IMR-90 (cell line): ENCODE measurements at regions not wholly inside any gene's neighbourhood (a gene's known extent, or its start where the extent isn't known, plus 50 kb on each side); places are given as distances from the start of the nearest gene placed in this dataset.

Source experiments
- ATAC-seq: fragments of 200-7000 bp; cut with Tn5 transposase; 2 replicates; pipeline ENCODE4 v1.9.1; 2020; ENCODE audit warnings: low read depth, mild to moderate bottlenecking, moderate library complexity
- BruUV-seq: library from RNA; stranded (reverse); fragments of 400-500 nt; replicated peaks from 2 replicates; lab custom pipeline; 2021; lab: Mats Ljungman, UMichigan
- CTCF ChIA-PET: fragments of 300-600 bp; formaldehyde crosslinking; extraction: SDS; loops from one replicate; lab custom pipeline; 2021; ENCODE audit warnings: antibody characterized with exemption; lab: Yijun Ruan, JAX
- POLR2A ChIA-PET: fragments of 300-600 bp; sonication (Branson Sonifier 250); formaldehyde crosslinking; loops from one replicate; lab custom pipeline; 2022; ENCODE audit warnings: antibody characterized with exemption; ENCODE audit not compliant: unreplicated experiment; lab: Charles Lee
- DNase-seq: peaks from one replicate; pipeline ENCODE4 v3.0.0; 2013
- H2AFZ ChIP-seq: replicated peaks from 2 replicates; pipeline ENCODE3; 2013; ENCODE audit warnings: low read length, mild to moderate bottlenecking; ENCODE audit not compliant: poor library complexity
- H2AK5ac ChIP-seq: 2 replicates; pipeline ENCODE4 v1.6.1; 2013; ENCODE audit warnings: low read depth, low read length, inconsistent platforms
- H2AK9ac ChIP-seq: replicated peaks from 2 replicates; pipeline ENCODE3; 2013; ENCODE audit warnings: mild to moderate bottlenecking, low read depth, low read length, moderate library complexity; ENCODE audit not compliant: poor library complexity
- H2BK120ac ChIP-seq: 2 replicates; pipeline ENCODE4 v1.6.1; 2013; ENCODE audit warnings: low read depth, low read length, inconsistent platforms
- H2BK15ac ChIP-seq: 3 replicates; pipeline ENCODE4 v1.6.1; 2013; ENCODE audit warnings: low read depth, low read length, inconsistent platforms
- H2BK20ac ChIP-seq: 2 replicates; pipeline ENCODE4 v1.6.1; 2013; ENCODE audit warnings: low read depth, mild to moderate bottlenecking, inconsistent platforms, low read length, moderate library complexity
- H2BK5ac ChIP-seq: 2 replicates; pipeline ENCODE4 v1.6.1; 2013; ENCODE audit warnings: mild to moderate bottlenecking, low read depth, low read length, inconsistent platforms; ENCODE audit not compliant: poor library complexity, severe bottlenecking
- H3K14ac ChIP-seq: replicated peaks from 2 replicates; pipeline ENCODE4 v1.6.1; 2013; ENCODE audit warnings: low read depth, low read length, inconsistent platforms
- H3K18ac ChIP-seq: 2 replicates; pipeline ENCODE4 v1.6.1; 2013; ENCODE audit warnings: low read depth, low read length, control low read depth
- H3K23ac ChIP-seq: 2 replicates; pipeline ENCODE4 v1.6.1; 2013; ENCODE audit warnings: low read depth, low read length, inconsistent platforms
- H3K27ac ChIP-seq: 2 replicates; pipeline ENCODE4 v1.5.1; 2013; ENCODE audit warnings: mild to moderate bottlenecking, control low read depth, low read length; ENCODE audit not compliant: insufficient read depth
- H3K27me3 ChIP-seq: 2 replicates; pipeline ENCODE4 v1.6.1; 2013; ENCODE audit warnings: low read length; ENCODE audit not compliant: control insufficient read depth, insufficient read depth
- H3K36me3 ChIP-seq: 2 replicates; pipeline ENCODE4 v1.6.1; 2013; ENCODE audit warnings: low read length, mixed read lengths; ENCODE audit not compliant: control insufficient read depth, insufficient read depth
- H3K4ac ChIP-seq: 2 replicates; pipeline ENCODE4 v1.6.1; 2013; ENCODE audit warnings: low read depth, low read length, inconsistent platforms
- H3K4me1 ChIP-seq: 2 replicates; pipeline ENCODE4 v1.6.1; 2013; ENCODE audit warnings: low read length, mixed read lengths; ENCODE audit not compliant: control insufficient read depth, insufficient read depth
- H3K4me2 ChIP-seq: 2 replicates; pipeline ENCODE4 v1.6.1; 2013; ENCODE audit warnings: low read depth, mild to moderate bottlenecking, control low read depth, low read length, moderate library complexity
- H3K4me3 ChIP-seq: 2 replicates; pipeline ENCODE4 v1.5.1; 2013; ENCODE audit warnings: low read depth, mild to moderate bottlenecking, control low read depth, low read length, moderate library complexity; ENCODE audit not compliant: insufficient read depth
- H3K56ac ChIP-seq: 2 replicates; pipeline ENCODE4 v1.6.1; 2013; ENCODE audit warnings: low read length, inconsistent platforms; ENCODE audit not compliant: insufficient read depth; ENCODE audit errors: extremely low read depth
- H3K79me1 ChIP-seq, 2 experiments: 2 replicates each; pipeline ENCODE4 v1.6.1; 2013; ENCODE audit warnings: low read length in 2 of 2, inconsistent platforms in 1 of 2, low read depth in 1 of 2
- H3K9ac ChIP-seq: 2 replicates; pipeline ENCODE4 v1.6.1; 2013; ENCODE audit warnings: low read depth, low read length, control low read depth
- H3K9me1 ChIP-seq: 2 replicates; pipeline ENCODE4 v1.6.1; 2013; ENCODE audit warnings: low read length, inconsistent platforms; ENCODE audit not compliant: insufficient read depth
- H3K9me3 ChIP-seq: 2 replicates; pipeline ENCODE4 v1.6.1; 2013; ENCODE audit warnings: low read length; ENCODE audit not compliant: control insufficient read depth, insufficient read depth
- H4K20me1 ChIP-seq: 2 replicates; pipeline ENCODE4 v1.6.1; 2013; ENCODE audit warnings: low read length, inconsistent platforms; ENCODE audit not compliant: insufficient read depth
- H4K5ac ChIP-seq: 2 replicates; pipeline ENCODE4 v1.6.1; 2013; ENCODE audit warnings: mild to moderate bottlenecking, low read depth, low read length, control low read depth
- H4K8ac ChIP-seq, 2 experiments: 2 replicates each; pipeline ENCODE4 v1.6.1; 2013; ENCODE audit warnings: low read depth in 2 of 2, low read length in 2 of 2, control low read depth in 1 of 2, inconsistent platforms in 1 of 2
- H4K91ac ChIP-seq: 2 replicates; pipeline ENCODE4 v1.6.1; 2013; ENCODE audit warnings: low read depth, low read length, inconsistent platforms; ENCODE audit not compliant: insufficient read depth
- BHLHE40 ChIP-seq: fragments of 150-350 bp; IDR thresholded peaks from 2 replicates; pipeline ENCODE4 v1.6.1; 2016; ENCODE audit warnings: mild to moderate bottlenecking, low read depth, low read length
- CEBPB ChIP-seq: IDR thresholded peaks from 2 replicates; pipeline ENCODE4 v1.6.1; 2012; ENCODE audit warnings: low read depth, low read length, improper control_type of control experiment
- CHD1 ChIP-seq: IDR thresholded peaks from 2 replicates; pipeline ENCODE4 v1.6.1; 2012; ENCODE audit warnings: low read depth, low read length, improper control_type of control experiment
- CTCF ChIP-seq: conservative IDR thresholded peaks from 2 replicates; pipeline ENCODE4 v1.5.1; 2012; ENCODE audit warnings: mild to moderate bottlenecking, low read depth, low read length, improper control_type of control experiment
- MAFK ChIP-seq: IDR thresholded peaks from 2 replicates; pipeline ENCODE4 v1.6.1; 2012; ENCODE audit warnings: low read depth, low read length, improper control_type of control experiment
- MAZ ChIP-seq: IDR thresholded peaks from 2 replicates; pipeline ENCODE4 v1.6.1; 2012; ENCODE audit warnings: low read depth, mild to moderate bottlenecking, low read length, improper control_type of control experiment, moderate library complexity, borderline replicate concordance
- MXI1 ChIP-seq: IDR thresholded peaks from 2 replicates; pipeline ENCODE4 v1.6.1; 2012; ENCODE audit warnings: low read depth, mild to moderate bottlenecking, low read length, moderate library complexity, borderline replicate concordance
- NFE2L2 ChIP-seq: fragments of 150-350 bp; IDR thresholded peaks from 2 replicates; pipeline ENCODE4 v1.6.1; 2016; ENCODE audit warnings: low read depth, mild to moderate bottlenecking, low read length
- POLR2A ChIP-seq: IDR thresholded peaks from 2 replicates; pipeline ENCODE4 v1.6.1; 2012; ENCODE audit warnings: mild to moderate bottlenecking, low read depth, low read length
- RCOR1 ChIP-seq: IDR thresholded peaks from 2 replicates; pipeline ENCODE4 v1.6.1; 2012; ENCODE audit warnings: mild to moderate bottlenecking, low read length, improper control_type of control experiment; ENCODE audit not compliant: insufficient replicate concordance
- RFX5 ChIP-seq: IDR thresholded peaks from 2 replicates; pipeline ENCODE4 v1.8.0; 2012; ENCODE audit warnings: low read depth, mild to moderate bottlenecking, low read length, moderate library complexity
- WGBS, 2 experiments: methylation state at CpG; one replicate each; pipeline versions ENCODE4 v1.1.5 to v1.1.7; 2013; ENCODE audit warnings: missing lambda C conversion rate in 2 of 2; ENCODE audit not compliant: insufficient read length in 1 of 2; ENCODE audit errors: extremely low coverage in 2 of 2; 5-methylcytosine and 5-hydroxymethylcytosine counted together
- dilution Hi-C: fragments of 300-500 bp; cut with HindIII; formaldehyde crosslinking; loops from one replicate; pipeline ENCODE4 v1.14.3; 2018; ENCODE audit warnings: low sequenced_read_pairs; ENCODE audit not compliant: unreplicated experiment
- in situ Hi-C: fragments of 300-500 bp; cut with MboI; formaldehyde crosslinking; loops from 3 replicates; pipeline ENCODE4 v1.14.3; 2019; ENCODE audit warnings: low sequenced_read_pairs, inconsistent platforms, mixed read lengths
- intact Hi-C: fragments of 100-400 bp; cut with micrococcal nuclease; formaldehyde crosslinking; loops from 2 replicates; pipeline ENCODE4 v1.10.0; 2022

GRCh38 chr2:4096978-4097766 lies 393.8 kb downstream of the DCDC2C start:
- no peak overlapping the region for H4K8ac ChIP-seq
- no peaks in the 10 kb centered on the region for H4K20me1 ChIP-seq
- ChIA-PET POLR2A (no interaction called here), CTCF (no interaction called here)
- no peak overlapping the region for H3K18ac ChIP-seq
- H2AK9ac ChIP-seq: no peak overlapping the region
- no peak overlapping the region for H2AK5ac ChIP-seq
- DNase-seq (no peak), ATAC-seq (no peak)
- H3K9me3 ChIP-seq: peaks cover 27% of the 10 kb centered on the region
- H3K23ac ChIP-seq: no peak overlapping the region
- H3K14ac ChIP-seq: no peak overlapping the region
- no TSS peak for BruUV-seq
- H3K4me2 ChIP-seq: no peak overlapping the region
- H2BK5ac ChIP-seq: no peak overlapping the region
- no CpG with 5 or more reads among the region's 7 CpGs for WGBS, 2 experiments
- dilution Hi-C loops (no loop called here), in situ Hi-C loops (no loop called here), intact Hi-C loops (no loop called here)
- no peaks in the 10 kb centered on the region for H3K9me1 ChIP-seq
- no peak overlapping the region for H2BK15ac ChIP-seq
- no peak overlapping the region for H2AFZ ChIP-seq
- H2BK120ac ChIP-seq: no peak overlapping the region
- no peaks in the 10 kb centered on the region for H3K79me1 ChIP-seq
- no peak overlapping the region for H4K91ac ChIP-seq
- no peaks in the 10 kb centered on the region for H3K27me3 ChIP-seq
- no peak overlapping the region for H4K5ac ChIP-seq
- H2BK20ac ChIP-seq: no peak overlapping the region
- no peak overlapping the region for H3K4me3 ChIP-seq
- no peaks in the 10 kb centered on the region for H3K4me1 ChIP-seq
- no peak overlapping the region for H3K9ac ChIP-seq
- H3K56ac ChIP-seq: no peak overlapping the region
- no peaks in the 10 kb centered on the region for H3K36me3 ChIP-seq
- H3K4ac ChIP-seq: no peak overlapping the region
- TF ChIP-seq NFE2L2 (no peak), MAFK (no peak), CTCF (no peak), POLR2A (no peak), MAZ (no peak), RFX5 (no peak), MXI1 (no peak), CHD1 (no peak), CEBPB (no peak), BHLHE40 (no peak), RCOR1 (no peak)
- H3K27ac ChIP-seq: no peak overlapping the region
